Liver (tissue), 3 donors: ENCODE measurements at regions not wholly inside any gene's neighbourhood (a gene's known extent, or its start where the extent isn't known, plus 50 kb on each side); places are given as distances from the start of the nearest gene placed in this dataset.

Experiments
- CTCF ChIP-seq: fragments of 150-350 bp; IDR thresholded peaks from 2 replicates; pipeline ENCODE4 v1.5.1; 2017; ENCODE audit warnings: improper control_type of control experiment, low read depth, low read length; ENCODE audit not compliant: missing input control
- JUND ChIP-seq, 2 donors: IDR thresholded peaks; 2 replicates each; pipeline ENCODE4 v1.6.1; 2016; ENCODE audit warnings: antibody characterized with exemption in 2 of 2
- RAD21 ChIP-seq, 2 donors: IDR thresholded peaks; 2 replicates each; pipeline ENCODE4 v1.6.1; 2016; ENCODE audit warnings: antibody characterized with exemption in 2 of 2, mild to moderate bottlenecking in 2 of 2
- donor health status: healthy.
- donor health status: healthy.

DNA sequence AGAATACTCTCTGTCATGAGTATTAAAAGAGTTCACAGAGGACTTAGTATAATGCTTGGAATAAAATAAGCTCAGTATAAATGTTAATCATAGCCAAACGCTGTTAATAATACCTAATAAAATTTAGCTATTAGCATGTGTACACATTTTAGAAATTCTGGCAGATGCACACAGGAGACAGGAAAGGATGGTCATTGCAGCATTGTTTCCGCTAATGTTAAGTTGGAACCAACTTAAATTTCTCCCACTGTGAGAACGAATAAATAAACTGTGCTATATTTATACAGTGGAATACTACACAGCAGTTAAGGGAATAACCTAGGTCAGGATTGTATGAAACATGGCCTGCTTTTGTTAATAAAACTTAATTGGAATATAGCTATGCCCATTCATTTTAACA lies 370.4 kb upstream of the TGFBR2 start:
- TF ChIP-seq CTCF (no peak), RAD21 (IDR thresholded peaks at IDR 0.05) (no peak), JUND (IDR thresholded peaks at IDR 0.05) (no peak)
